Epithelial cell of esophagus (primary cell): ENCODE measurements at regions not wholly inside any gene's neighbourhood (a gene's known extent, or its start where the extent isn't known, plus 50 kb on each side); places are given as distances from the start of the nearest gene placed in this dataset.

Experiments used
- DNase-seq: peaks from one replicate; pipeline ENCODE4 v3.0.0; 2010; ENCODE audit warnings: low read depth
- H3K4me3 ChIP-seq: 2 replicates; pipeline ENCODE4 v1.5.1; 2011; ENCODE audit warnings: mild to moderate bottlenecking, low read length, control low read depth
- TF ChIP-seq, protein P1 (sequence below): IDR thresholded peaks from 2 replicates; pipeline ENCODE4 v1.5.1; 2011; ENCODE audit warnings: low read depth, mild to moderate bottlenecking, low read length, control low read depth, inconsistent platforms; ENCODE audit not compliant: insufficient read depth; ENCODE audit errors: missing control alignments

GRCh38 chr10:17510242-17510908, 56.0 kb upstream of the ST8SIA6 start:
- DNase-seq: no peak
- TF ChIP-seq, protein P1, sequence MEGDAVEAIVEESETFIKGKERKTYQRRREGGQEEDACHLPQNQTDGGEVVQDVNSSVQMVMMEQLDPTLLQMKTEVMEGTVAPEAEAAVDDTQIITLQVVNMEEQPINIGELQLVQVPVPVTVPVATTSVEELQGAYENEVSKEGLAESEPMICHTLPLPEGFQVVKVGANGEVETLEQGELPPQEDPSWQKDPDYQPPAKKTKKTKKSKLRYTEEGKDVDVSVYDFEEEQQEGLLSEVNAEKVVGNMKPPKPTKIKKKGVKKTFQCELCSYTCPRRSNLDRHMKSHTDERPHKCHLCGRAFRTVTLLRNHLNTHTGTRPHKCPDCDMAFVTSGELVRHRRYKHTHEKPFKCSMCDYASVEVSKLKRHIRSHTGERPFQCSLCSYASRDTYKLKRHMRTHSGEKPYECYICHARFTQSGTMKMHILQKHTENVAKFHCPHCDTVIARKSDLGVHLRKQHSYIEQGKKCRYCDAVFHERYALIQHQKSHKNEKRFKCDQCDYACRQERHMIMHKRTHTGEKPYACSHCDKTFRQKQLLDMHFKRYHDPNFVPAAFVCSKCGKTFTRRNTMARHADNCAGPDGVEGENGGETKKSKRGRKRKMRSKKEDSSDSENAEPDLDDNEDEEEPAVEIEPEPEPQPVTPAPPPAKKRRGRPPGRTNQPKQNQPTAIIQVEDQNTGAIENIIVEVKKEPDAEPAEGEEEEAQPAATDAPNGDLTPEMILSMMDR: no peak
- H3K4me3 ChIP-seq: no peak overlapping the region

- TF ChIP-seq, protein P1: no peak
- no peak overlapping the region for H3K4me3 ChIP-seq
- DNase-seq: no peak
Measured at GRCh38 chr10:17507538-17507937, 53.1 kb upstream of the ST8SIA6 start.

DNA sequence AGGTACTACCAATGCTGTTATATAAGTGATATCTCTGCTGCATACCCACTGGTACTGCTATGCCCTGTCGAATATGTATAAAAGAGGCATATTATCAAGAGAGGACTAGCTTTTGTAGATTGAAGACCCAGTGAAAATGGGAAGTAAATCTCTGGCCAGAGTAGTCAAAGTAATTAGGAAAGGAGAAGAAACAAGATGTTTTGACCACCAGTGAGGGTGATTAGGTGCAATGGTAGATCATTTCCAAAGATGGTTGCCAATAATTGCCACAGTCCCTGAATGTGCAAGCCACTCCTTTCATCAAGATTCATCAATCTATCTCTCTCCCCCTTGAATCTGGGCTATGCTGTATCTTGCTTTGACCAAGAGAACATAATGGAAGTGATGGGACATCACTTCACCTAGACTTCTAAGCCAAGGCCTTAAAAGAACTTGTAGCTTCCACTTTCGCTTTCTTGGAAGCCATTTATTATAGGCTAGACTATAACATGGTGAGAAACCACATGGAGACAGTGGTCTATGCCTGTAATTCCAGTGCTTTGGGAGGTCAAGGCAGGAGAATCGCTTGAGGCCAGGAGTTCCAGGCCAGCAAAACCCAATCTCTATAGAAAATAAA, 52.6 kb upstream of the ST8SIA6 start:
- DNase-seq: no peak
- H3K4me3 ChIP-seq: no peak overlapping the region
- TF ChIP-seq, protein P1: no peak

- H3K4me3 ChIP-seq: no peak overlapping the region
- DNase-seq: no peak
- TF ChIP-seq, protein P1: no peak
Measured at GRCh38 chr10:17506390-17506789, 52.0 kb upstream of the ST8SIA6 start.

DNA sequence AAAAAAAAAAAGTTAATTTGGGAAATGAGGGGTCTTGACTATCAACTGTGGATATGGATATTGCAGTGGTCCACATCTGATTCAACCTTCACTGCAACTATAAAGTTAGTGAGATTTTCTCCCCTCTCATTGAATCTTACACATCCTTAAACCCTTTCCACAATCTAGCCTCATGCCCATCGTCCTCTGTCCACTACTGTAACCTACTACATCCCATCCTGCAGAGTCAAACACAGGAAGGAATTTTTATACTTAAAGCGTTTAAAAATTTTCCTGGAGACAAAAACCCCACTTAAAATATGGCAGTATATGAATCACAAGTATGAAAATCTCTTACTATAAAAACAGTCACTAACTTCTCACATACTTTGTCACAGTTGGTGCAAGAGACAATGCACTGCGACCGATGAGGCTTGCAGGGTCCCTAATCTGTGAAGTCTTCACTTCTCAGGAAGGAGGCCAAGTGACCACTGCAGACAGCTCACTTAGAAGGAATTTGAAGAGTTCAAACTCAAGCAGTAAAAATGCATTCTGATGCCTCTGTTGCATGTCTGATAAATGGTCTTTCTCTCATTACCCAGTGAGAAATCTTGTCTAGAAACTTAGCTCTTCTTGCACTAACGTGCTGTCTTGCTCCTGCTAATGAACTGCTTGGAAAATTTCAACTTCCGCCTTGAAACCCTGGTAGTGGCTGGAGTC, 50.3 kb upstream of the ST8SIA6 start:
- H3K4me3 ChIP-seq: no peak overlapping the region
- DNase-seq: no peak
- TF ChIP-seq, protein P1: no peak
